ENCODE measurements at regions not wholly inside any gene's neighbourhood (a gene's known extent, or its start where the extent isn't known, plus 50 kb on each side); places are given as distances from the start of the nearest gene placed in this dataset.

- H3K9me3 ChIP-seq, result no peaks in the 10 kb centered on the region
- H3K4me3 ChIP-seq, result no peak overlapping the region
- no peaks in the 10 kb centered on the region for H3K4me1 ChIP-seq
- H3K27me3 ChIP-seq, result no peaks in the 10 kb centered on the region
- H3K36me3 ChIP-seq, result no peaks in the 10 kb centered on the region
- no peak overlapping the region for H3K27ac ChIP-seq
- DNase-seq, result no peak
- no peak for TF ChIP-seq POLR2A (IDR thresholded peaks at IDR 0.05)
- TF ChIP-seq CTCF (IDR thresholded peaks at IDR 0.05), result no peak
These were observed 436.6 kb upstream of the GBE1 start for GRCh38 chr3:82198009-82198408.

- no peaks in the 10 kb centered on the region for H3K27me3 ChIP-seq
- H3K27ac ChIP-seq, result no peak overlapping the region
- no peak for TF ChIP-seq POLR2A (IDR thresholded peaks at IDR 0.05)
- TF ChIP-seq CTCF (IDR thresholded peaks at IDR 0.05), result no peak
- H3K9me3 ChIP-seq, result no peaks in the 10 kb centered on the region
- no peak overlapping the region for H3K4me3 ChIP-seq
- H3K4me1 ChIP-seq, result no peaks in the 10 kb centered on the region
- no peak for DNase-seq
- H3K36me3 ChIP-seq, result no peaks in the 10 kb centered on the region
These were observed 435.2 kb upstream of the GBE1 start for GRCh38 chr3:82196645-82197044.

- TF ChIP-seq CTCF (IDR thresholded peaks at IDR 0.05), result no peak
- TF ChIP-seq POLR2A (IDR thresholded peaks at IDR 0.05), result no peak
- H3K27me3 ChIP-seq, result no peaks in the 10 kb centered on the region
- H3K4me1 ChIP-seq, result no peaks in the 10 kb centered on the region
- no peaks in the 10 kb centered on the region for H3K36me3 ChIP-seq
- H3K4me3 ChIP-seq, result no peak overlapping the region
- no peak overlapping the region for H3K27ac ChIP-seq
- no peaks in the 10 kb centered on the region for H3K9me3 ChIP-seq
- no peak for DNase-seq
These were observed 433.4 kb upstream of the GBE1 start for GRCh38 chr3:82194870-82195269.

- no peak for DNase-seq
- Histone ChIP-seq H3K36me3 (no peaks in the 10 kb centered on the region), H3K27ac (no peak overlapping the region), H3K9me3 (no peaks in the 10 kb centered on the region), H3K4me1 (no peaks in the 10 kb centered on the region), H3K27me3 (no peaks in the 10 kb centered on the region), H3K4me3 (no peak overlapping the region)
- TF ChIP-seq CTCF (IDR thresholded peaks at IDR 0.05), result no peak
- TF ChIP-seq POLR2A (IDR thresholded peaks at IDR 0.05), result no peak
These were observed 424.6 kb upstream of the GBE1 start for GRCh38 chr3:82186017-82186416.

GRCh38 chr3:82179291-82179690 lies 417.8 kb upstream of the GBE1 start:
- TF ChIP-seq POLR2A (IDR thresholded peaks at IDR 0.05) (no peak), CTCF (IDR thresholded peaks at IDR 0.05) (no peak)
- Histone ChIP-seq H3K4me3 (no peak overlapping the region), H3K9me3 (no peaks in the 10 kb centered on the region), H3K27ac (no peak overlapping the region), H3K27me3 (no peaks in the 10 kb centered on the region), H3K36me3 (no peaks in the 10 kb centered on the region), H3K4me1 (no peaks in the 10 kb centered on the region)
- no peak for DNase-seq

- Histone ChIP-seq H3K4me1 (no peaks in the 10 kb centered on the region), H3K27ac (no peak overlapping the region), H3K4me3 (no peak overlapping the region), H3K36me3 (no peaks in the 10 kb centered on the region), H3K27me3 (no peaks in the 10 kb centered on the region), H3K9me3 (no peaks in the 10 kb centered on the region)
- no peak for DNase-seq
- TF ChIP-seq POLR2A (IDR thresholded peaks at IDR 0.05) (no peak), CTCF (IDR thresholded peaks at IDR 0.05) (no peak)
These were observed 416.8 kb upstream of the GBE1 start for GRCh38 chr3:82178291-82178690.

All from Peyer's patch (tissue), 4 donors.